HEK293 (cell line): ENCODE measurements at regions not wholly inside any gene's neighbourhood (a gene's known extent, or its start where the extent isn't known, plus 50 kb on each side); places are given as distances from the start of the nearest gene placed in this dataset.

Source experiments
- CTCF ChIA-PET: fragments of 350-600 bp; formaldehyde crosslinking; extraction: SDS; loops from one replicate; lab custom pipeline; 2021; ENCODE audit warnings: antibody characterized with exemption; lab: Yijun Ruan, JAX
- POLR2A ChIA-PET: fragments of 300-600 bp; formaldehyde crosslinking; extraction: SDS; loops from one replicate; lab custom pipeline; 2020; ENCODE audit warnings: antibody characterized with exemption, inconsistent platforms; lab: Yijun Ruan, JAX
- H3K27ac ChIP-seq: fragments of 200-500 bp; sonication (Bioruptor generic); 2 replicates; pipeline ENCODE4 v1.5.1; 2014; ENCODE audit warnings: low read depth, low read length, control low read depth, inconsistent platforms; ENCODE audit errors: extremely low read depth
- H3K36me3 ChIP-seq, 2 experiments: fragments of 200-500 bp in 1 of 2; sonication (Bioruptor generic) in 1 of 2; 1 replicate in 1 of 2; 2 replicates in 1 of 2; pipeline ENCODE4 v1.5.1; 2014 to 2017; ENCODE audit warnings: inconsistent platforms in 2 of 2, low read length in 2 of 2; ENCODE audit not compliant: control insufficient read depth in 2 of 2, insufficient read depth in 1 of 2
- H3K4me1 ChIP-seq: fragments of 200-500 bp; sonication (Bioruptor generic); 2 replicates; pipeline ENCODE4 v1.5.1; 2014; ENCODE audit warnings: mild to moderate bottlenecking, low read length, inconsistent platforms; ENCODE audit not compliant: control insufficient read depth, insufficient read depth
- H3K4me3 ChIP-seq: 2 replicates; pipeline ENCODE4 v1.5.1; 2011; ENCODE audit warnings: low read depth, mild to moderate bottlenecking, control low read depth, low read length, moderate library complexity
- H3K9me3 ChIP-seq: fragments of 200-500 bp; sonication (Bioruptor generic); 2 replicates; pipeline ENCODE4 v1.5.1; 2014; ENCODE audit warnings: low read depth, low read length, inconsistent platforms; ENCODE audit not compliant: control insufficient read depth, insufficient read depth
- BCL11B ChIP-seq: fragments of 450-650 bp; formaldehyde crosslinking; IDR thresholded peaks from 2 replicates; pipeline ENCODE4 v1.5.1; 2016; ENCODE audit warnings: low read depth, missing biosample characterization, missing genetic modification characterization
- GLIS2 ChIP-seq: fragments of 450-650 bp; formaldehyde crosslinking; IDR thresholded peaks from 2 replicates; pipeline ENCODE4 v1.5.1; 2016; ENCODE audit warnings: missing biosample characterization, missing genetic modification characterization
- IKZF3 ChIP-seq: fragments of 450-650 bp; IDR thresholded peaks from 2 replicates; pipeline ENCODE4 v1.5.0; 2018; ENCODE audit warnings: missing biosample characterization, mild to moderate bottlenecking, missing genetic modification characterization, moderate library complexity
- PBX3 ChIP-seq: sonication (generic); formaldehyde crosslinking; IDR thresholded peaks from 2 replicates; pipeline ENCODE4 v1.8.1; 2022; ENCODE audit warnings: mild to moderate bottlenecking, moderate library complexity, missing genetic modification reagents
- SETDB1 ChIP-seq: IDR thresholded peaks from one replicate; pipeline ENCODE4 v1.6.1; 2017; ENCODE audit warnings: mild to moderate bottlenecking, low read length, moderate library complexity, mixed read lengths; ENCODE audit not compliant: insufficient read length
- ZBTB1 ChIP-seq: fragments of 450-650 bp; formaldehyde crosslinking; IDR thresholded peaks from 2 replicates; pipeline ENCODE4 v1.5.1; 2016; ENCODE audit warnings: missing biosample characterization, missing genetic modification characterization
- ZBTB6 ChIP-seq: fragments of 450-650 bp; formaldehyde crosslinking; IDR thresholded peaks from 2 replicates; pipeline ENCODE4 v1.5.1; 2017; ENCODE audit warnings: missing biosample characterization, missing genetic modification characterization
- ZBTB8A ChIP-seq: fragments of 450-650 bp; formaldehyde crosslinking; IDR thresholded peaks from 2 replicates; pipeline ENCODE4 v1.5.1; 2016; ENCODE audit warnings: missing biosample characterization, missing genetic modification characterization
- ZNF2 ChIP-seq: fragments of 450-650 bp; formaldehyde crosslinking; IDR thresholded peaks from 2 replicates; pipeline ENCODE4 v1.5.1; 2016; ENCODE audit warnings: missing biosample characterization, missing genetic modification characterization
- ZNF202 ChIP-seq: fragments of 450-650 bp; formaldehyde crosslinking; IDR thresholded peaks from 2 replicates; pipeline ENCODE4 v1.5.1; 2016; ENCODE audit warnings: missing biosample characterization, missing genetic modification characterization, borderline replicate concordance
- ZNF223 ChIP-seq: fragments of 450-650 bp; formaldehyde crosslinking; IDR thresholded peaks from 2 replicates; pipeline ENCODE4 v1.5.1; 2016; ENCODE audit warnings: missing biosample characterization, missing genetic modification characterization
- ZNF26 ChIP-seq: fragments of 450-650 bp; formaldehyde crosslinking; IDR thresholded peaks from 2 replicates; pipeline ENCODE4 v1.5.1; 2016; ENCODE audit warnings: missing biosample characterization, missing genetic modification characterization
- ZNF350 ChIP-seq: fragments of 450-650 bp; formaldehyde crosslinking; IDR thresholded peaks from 2 replicates; pipeline ENCODE4 v1.5.0; 2017; ENCODE audit warnings: missing biosample characterization, mild to moderate bottlenecking, missing genetic modification characterization
- ZNF37A ChIP-seq: fragments of 450-650 bp; IDR thresholded peaks from 2 replicates; pipeline ENCODE4 v1.5.1; 2018; ENCODE audit warnings: missing biosample characterization, missing genetic modification characterization
- ZNF501 ChIP-seq: fragments of 450-650 bp; formaldehyde crosslinking; IDR thresholded peaks from 2 replicates; pipeline ENCODE4 v1.5.1; 2016; ENCODE audit warnings: missing biosample characterization, missing genetic modification characterization
- ZNF521 ChIP-seq: fragments of 450-650 bp; formaldehyde crosslinking; IDR thresholded peaks from 2 replicates; pipeline ENCODE4 v1.5.1; 2017; ENCODE audit warnings: missing biosample characterization, mild to moderate bottlenecking, missing genetic modification characterization
- ZNF664 ChIP-seq: fragments of 450-650 bp; formaldehyde crosslinking; IDR thresholded peaks from 2 replicates; pipeline ENCODE4 v1.5.1; 2016; ENCODE audit warnings: missing biosample characterization, missing genetic modification characterization
- ZNF692 ChIP-seq: fragments of 450-650 bp; formaldehyde crosslinking; IDR thresholded peaks from 2 replicates; pipeline ENCODE4 v1.5.1; 2016; ENCODE audit warnings: missing biosample characterization, missing genetic modification characterization
- ZNF768 ChIP-seq: fragments of 450-650 bp; formaldehyde crosslinking; IDR thresholded peaks from 2 replicates; pipeline ENCODE4 v1.5.1; 2018; ENCODE audit warnings: missing biosample characterization, mild to moderate bottlenecking, missing genetic modification characterization
- ZSCAN18 ChIP-seq: fragments of 450-650 bp; formaldehyde crosslinking; IDR thresholded peaks from 2 replicates; pipeline ENCODE4 v1.5.1; 2016; ENCODE audit warnings: missing biosample characterization, missing genetic modification characterization
- ZSCAN5A ChIP-seq: fragments of 450-650 bp; formaldehyde crosslinking; IDR thresholded peaks from 2 replicates; pipeline ENCODE4 v1.5.1; 2016; ENCODE audit warnings: missing biosample characterization, missing genetic modification characterization
- ZXDB ChIP-seq: fragments of 450-650 bp; formaldehyde crosslinking; IDR thresholded peaks from 2 replicates; pipeline ENCODE4 v1.5.1; 2016; ENCODE audit warnings: missing biosample characterization, missing genetic modification characterization

GRCh38 chr1:80441664-80442063 is 1359.1 kb upstream of the ADGRL2 start (continued):
- TF ChIP-seq ZNF501 (no peak), ZNF521 (tag by site-specific recombination) (no peak), IKZF3 (tag by site-specific recombination) (no peak)
- TF ChIP-seq, all 188 proteins: peak for 0

- H3K27ac ChIP-seq: no peak overlapping the region
- H3K4me3 ChIP-seq: no peak overlapping the region
- H3K9me3 ChIP-seq: no peaks in the 10 kb centered on the region
- ChIA-PET POLR2A (no interaction called here), CTCF (no interaction called here)
- H3K36me3 ChIP-seq: no peaks in the 10 kb centered on the region
- no peaks in the 10 kb centered on the region for H3K4me1 ChIP-seq
- TF ChIP-seq GLIS2 (tag by site-specific recombination) (no peak), ZSCAN5A (tag by site-specific recombination) (no peak), ZBTB6 (no peak)
Measured at GRCh38 chr1:80436851-80437250, 1363.9 kb upstream of the ADGRL2 start.

- no peak for TF ChIP-seq ZNF26 (tag by site-specific recombination)
- TF ChIP-seq ZNF350 (tag by site-specific recombination): no peak
- no peak for TF ChIP-seq ZBTB1
- TF ChIP-seq ZBTB6: no peak
- no peak for TF ChIP-seq ZNF223 (tag by site-specific recombination)
- no peak for TF ChIP-seq BCL11B (tag by site-specific recombination)
- TF ChIP-seq ZNF692: no peak
- TF ChIP-seq ZSCAN18 (tag by site-specific recombination): no peak
- TF ChIP-seq ZBTB8A (tag by site-specific recombination): no peak
- TF ChIP-seq ZNF2 (tag by site-specific recombination): no peak
- TF ChIP-seq ZNF37A (tag by site-specific recombination): no peak
- no peak for TF ChIP-seq ZXDB (tag by site-specific recombination)
- TF ChIP-seq PBX3: no peak
- TF ChIP-seq SETDB1: no peak
- TF ChIP-seq ZNF664 (tag by site-specific recombination): no peak
- no peak for TF ChIP-seq ZNF768 (tag by site-specific recombination)
- no peak for TF ChIP-seq ZNF202 (tag by site-specific recombination)
- TF ChIP-seq, all 188 proteins: peak for 0
- Histone ChIP-seq H3K9me3 (no peaks in the 10 kb centered on the region), H3K36me3 (no peaks in the 10 kb centered on the region), H3K27ac (no peak overlapping the region), H3K4me3 (no peak overlapping the region), H3K4me1 (0 out of 2 replicates have a peak, but pooled peaks cover 3% of the 10 kb centered on the region)
- CTCF ChIA-PET: no interaction called here
- POLR2A ChIA-PET: no interaction called here
Measured at GRCh38 chr1:80427881-80428280, 1372.9 kb upstream of the ADGRL2 start.
